NCI-H2107 treated with DMSO at 0.1 percent for 48 hours (cell line): ENCODE measurements at regions not wholly inside any gene's neighbourhood (a gene's known extent, or its start where the extent isn't known, plus 50 kb on each side); places are given as distances from the start of the nearest gene placed in this dataset.
"Not testable (repeated sequence)": the region's sequence is repeated elsewhere in the genome, so short reads cannot be mapped to it uniquely, and the experiment has no call there.

Experiments used
- DNase-seq: peaks from one replicate; lab custom pipeline; 2025; ENCODE audit not compliant: unreplicated experiment; lab: John Stamatoyannopoulos, UW

DNA sequence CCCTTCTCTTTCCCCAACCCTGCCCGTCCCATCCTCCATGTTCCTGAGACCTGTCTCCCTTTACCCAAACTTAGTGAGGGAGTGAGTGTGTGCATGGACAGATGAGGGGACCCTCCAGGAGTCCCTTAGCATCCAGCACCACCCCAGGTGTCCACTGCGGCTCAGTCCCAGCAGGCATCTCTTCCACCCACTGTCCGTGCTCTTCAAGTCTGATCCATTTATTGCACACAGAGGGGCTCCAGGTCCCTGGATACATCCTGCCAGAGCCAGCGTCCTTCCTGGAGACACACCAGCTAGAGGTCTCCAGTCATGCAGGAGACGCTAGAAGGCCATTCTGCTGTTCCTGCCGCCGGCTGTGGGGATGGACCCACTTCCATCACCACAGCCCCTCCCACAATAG is 239.2 kb downstream of the ADGRD1 start:
- DNase-seq: no peak

DNA sequence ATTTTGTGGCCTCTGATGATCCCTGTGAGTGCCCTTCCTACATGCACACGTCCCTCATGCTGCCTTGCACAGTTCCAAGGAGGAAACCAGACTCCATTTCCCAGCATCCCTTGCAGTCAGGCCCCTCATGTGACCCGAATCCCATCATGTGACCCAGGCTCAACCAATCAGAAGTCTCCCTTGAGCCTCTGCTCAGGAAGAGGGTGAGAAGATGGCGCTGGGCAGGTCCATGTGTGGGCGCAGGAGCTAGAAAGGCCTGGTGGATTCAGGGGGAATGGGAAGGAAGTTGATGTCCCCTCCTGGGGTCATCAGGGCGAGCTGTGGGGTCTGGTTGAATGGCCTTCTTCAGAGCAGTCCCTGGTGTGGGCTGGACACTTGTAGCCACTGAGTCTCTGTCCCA is 240.5 kb downstream of the ADGRD1 start:
- no peak for DNase-seq

DNA sequence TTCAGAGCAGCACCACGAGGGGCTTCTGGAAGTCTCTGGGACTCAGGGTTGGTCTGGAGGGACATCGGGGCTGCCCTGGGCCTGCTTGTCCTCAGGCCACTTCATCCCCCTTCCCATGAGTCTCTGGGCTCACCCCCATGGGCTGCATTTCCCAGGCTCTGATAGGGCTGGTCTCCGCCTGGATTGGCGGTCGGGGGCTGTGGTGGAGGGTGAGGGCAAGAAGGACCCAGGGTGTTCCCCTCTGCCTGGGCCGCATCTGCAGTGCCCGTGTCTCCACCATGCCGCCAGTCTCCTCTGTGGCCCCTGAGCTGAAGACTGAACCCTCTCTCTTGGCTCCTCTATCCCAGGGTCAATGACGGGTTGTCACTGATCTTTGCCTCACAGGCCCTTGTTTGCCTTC is 242.1 kb downstream of the ADGRD1 start:
- DNase-seq: no peak

DNA sequence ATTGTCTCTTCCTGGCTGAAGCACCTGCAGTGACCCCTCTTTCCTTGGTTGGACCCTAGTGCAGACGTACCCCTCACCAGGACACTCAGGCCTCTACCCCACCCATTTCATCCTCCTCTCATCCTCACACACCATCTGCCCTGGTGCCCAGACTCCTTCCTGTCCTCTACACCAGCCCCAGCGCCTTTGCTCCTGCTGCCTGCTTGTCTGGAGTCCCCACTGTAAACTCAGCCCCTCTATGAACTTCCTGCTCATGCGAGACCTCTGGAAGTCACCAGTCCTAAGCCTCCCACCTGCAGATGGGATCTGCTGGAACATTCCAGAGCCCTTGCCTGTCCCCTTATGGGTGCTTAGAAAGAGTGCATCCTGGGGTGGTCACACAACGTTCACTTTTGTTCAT is 242.5 kb downstream of the ADGRD1 start:
- DNase-seq: no peak

DNA sequence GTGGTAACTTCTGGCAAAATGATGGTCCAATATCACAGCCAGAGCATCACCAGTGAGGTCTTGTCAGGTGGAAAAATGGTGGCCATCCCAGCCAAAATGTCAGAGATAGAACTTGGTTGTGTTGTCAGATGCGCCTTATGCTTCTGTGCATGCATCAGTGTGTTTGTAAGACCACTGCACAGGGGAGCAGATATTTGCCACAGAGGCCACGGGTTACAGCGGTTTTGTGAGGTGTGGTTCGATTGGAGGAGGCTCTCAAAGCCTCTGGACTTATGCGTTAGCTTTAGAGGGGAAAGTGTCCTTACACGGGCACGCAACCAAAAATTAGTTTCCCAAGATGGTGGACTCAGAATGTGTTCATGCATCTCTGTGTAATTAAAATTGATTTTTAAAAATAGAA is 243.8 kb downstream of the ADGRD1 start:
- DNase-seq: no peak

DNA sequence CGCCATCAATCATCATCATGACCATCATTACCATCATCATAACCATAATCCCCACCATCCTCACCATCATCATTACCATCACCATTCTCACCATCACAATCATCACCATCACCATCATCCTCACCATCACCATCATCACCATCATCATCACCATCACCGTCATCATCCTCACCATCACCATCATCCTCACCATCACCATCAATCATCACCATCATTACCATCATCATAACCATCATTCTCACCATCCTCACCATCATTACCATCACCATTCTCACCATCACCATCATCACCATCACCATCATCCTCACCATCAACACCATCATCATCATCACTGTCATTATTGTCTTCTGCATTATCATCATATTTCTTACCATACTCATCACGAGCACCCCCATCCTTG is 245.5 kb downstream of the ADGRD1 start:
- no peak for DNase-seq

DNA sequence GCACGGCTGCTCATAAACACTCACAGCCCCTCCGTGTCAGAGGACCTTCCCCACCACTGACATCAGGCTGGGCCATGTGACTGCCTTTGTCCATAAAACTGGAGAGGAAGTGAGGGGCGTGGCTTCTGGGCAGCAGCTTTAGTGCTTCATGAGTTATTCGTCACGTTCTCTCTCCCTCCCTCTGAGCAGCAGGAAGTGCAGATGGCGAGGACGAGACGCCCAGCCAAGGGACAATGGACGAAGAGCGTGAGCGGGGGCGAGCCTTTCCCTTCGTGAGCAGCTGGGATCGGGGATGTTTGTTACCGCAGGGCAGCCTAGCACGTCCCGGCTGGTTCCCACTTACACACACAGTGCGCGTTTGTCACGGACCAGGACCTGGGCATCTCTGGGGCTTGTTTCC is 248.2 kb downstream of the ADGRD1 start:
- DNase-seq: not testable (repeated sequence)

DNA sequence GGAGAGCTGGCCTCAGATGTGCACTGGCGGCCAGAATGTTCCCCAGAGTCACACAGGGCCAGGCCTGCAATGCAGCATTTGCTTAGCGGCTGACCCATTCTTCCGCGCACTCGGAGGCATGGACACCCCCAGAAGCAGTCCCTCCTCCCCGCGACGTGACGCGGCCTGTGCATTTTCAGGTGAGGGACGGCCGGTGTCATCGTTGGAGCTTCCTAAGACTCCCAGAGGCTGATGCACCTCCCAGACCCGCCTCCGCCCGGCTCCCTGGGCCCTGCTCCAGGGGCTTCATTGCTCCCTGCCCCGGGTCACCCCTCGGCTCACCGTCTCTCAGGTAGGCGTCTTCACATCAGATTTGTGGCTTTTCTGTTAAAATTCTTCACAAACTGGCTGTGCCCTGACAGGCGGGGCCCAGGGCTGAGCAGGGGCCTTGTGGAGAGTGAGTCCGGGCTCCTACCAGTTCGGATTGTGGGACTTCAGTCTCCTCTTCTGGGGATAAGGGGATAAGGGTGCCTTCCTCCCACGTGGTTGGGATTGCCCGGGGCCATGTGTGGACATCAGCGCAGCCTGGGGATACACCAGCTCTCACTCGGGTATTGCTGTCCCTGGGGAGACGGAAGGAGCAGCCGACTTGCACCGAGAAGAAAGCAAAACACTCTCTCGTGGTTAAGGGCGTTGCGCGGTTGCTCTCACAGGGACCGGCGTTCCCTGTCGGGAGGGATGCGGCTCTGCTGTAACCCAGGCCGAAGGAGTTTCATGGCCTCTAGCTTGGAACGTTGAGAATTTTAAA is 249.1 kb downstream of the ADGRD1 start:
- no peak for DNase-seq

DNA sequence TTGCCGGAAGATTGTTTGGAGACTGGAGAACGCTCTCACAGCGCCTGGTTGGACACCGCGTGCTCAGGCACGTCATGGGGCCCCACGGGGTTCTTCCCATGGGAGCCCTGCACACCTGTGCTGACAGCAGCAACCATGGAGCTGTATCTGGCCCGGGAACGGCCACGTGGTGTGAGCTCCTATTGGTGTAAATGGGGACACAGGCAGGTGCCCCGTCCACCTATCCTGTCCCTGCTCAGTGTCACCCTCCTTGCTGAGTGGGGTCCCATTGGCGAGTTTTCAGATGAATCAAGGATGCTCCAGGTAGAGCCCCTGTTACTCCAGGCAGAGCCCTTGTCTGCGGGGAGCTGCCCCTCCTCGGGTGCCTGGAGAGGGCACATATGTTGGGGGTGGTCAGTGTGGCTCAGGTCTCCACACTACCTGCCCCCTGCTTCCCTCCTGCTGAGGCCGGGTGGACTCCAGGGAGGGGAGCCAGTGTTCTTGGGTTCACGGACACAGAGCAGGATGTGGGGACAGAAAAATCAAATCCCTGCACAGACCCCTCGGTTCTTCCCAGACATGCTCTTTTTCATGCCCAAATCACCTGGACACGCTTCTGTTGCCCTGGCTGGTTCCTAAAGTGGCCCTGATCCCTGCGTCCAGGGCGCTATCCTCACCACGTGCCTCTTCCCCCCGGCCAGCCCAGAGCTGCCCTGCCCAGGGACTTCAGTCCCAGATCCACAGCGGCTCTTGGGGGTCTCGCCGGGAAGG is 250.1 kb downstream of the ADGRD1 start:
- DNase-seq: no peak

DNA sequence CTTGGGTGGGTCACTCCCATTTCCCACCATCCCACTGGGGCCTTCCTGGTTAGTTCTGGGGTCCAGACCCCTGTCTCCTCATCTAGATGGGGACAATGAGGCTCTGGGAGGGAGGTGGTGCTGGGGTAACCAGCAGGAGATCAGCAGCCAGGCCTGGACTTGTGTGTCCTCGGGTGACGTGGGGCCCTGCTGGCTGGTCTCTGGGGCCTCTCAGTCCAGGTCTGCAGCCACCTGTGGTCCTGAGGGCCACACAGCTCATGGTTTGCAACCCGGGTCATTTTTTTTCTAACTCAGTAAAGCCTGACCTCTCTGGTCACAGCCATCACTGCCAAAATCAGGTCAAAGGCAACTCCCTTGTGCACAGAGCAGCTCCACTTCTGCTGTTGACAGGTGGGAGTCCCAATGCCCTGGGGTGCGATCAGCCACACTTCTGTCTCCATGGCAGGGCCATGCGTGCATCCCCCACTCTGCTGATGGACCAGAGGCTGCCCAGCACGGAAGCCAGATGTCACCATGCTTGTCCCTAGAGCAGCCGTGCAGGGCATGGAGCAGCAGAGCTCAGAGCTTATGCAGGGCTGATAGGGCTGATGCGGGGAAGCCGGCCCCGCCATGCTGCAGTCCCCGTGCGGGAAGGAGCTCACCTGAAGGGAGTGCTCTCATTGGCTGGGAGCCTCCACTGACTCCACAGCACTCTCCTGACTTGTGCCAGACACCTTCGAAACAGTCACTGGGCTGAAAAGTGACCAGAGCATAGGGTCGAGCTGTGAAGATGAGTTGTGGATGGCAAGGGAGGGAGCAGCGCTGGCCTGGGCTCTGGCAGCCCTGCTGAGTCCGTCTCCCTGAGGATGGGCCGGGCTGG is 250.9 kb downstream of the ADGRD1 start:
- DNase-seq: no peak

DNA sequence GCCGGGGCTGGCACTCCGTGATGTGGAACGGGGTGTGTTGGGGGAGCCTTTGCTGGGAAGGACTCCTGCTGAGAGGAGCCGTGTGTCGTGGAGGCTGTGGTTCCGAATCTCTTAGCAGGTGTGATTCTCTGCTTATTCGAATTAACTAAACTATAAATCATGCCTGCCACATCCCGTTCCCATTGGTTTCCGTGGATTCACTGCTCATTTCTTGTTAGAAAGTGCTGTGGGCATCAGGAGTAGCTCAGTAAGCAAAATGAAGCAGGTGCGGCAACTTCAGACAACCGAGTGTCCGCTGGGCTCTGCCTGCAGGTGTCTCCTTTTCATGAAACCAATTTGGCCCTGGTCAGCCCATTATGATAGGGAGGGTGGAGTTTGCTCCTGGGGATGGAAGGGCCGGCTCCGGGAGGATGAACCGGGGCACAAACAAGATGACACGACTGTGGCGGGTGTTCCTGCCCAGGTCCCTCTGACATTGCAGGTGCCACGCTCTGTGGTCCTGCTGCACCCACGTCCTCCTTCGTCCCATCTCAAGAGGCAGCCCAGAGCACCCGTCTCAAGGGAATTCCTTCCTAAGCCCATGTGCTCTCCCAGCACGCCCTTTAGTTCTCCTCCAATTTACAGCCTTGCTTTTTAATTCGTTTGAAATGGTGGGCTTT is 251.7 kb downstream of the ADGRD1 start:
- DNase-seq: not testable (repeated sequence)

DNA sequence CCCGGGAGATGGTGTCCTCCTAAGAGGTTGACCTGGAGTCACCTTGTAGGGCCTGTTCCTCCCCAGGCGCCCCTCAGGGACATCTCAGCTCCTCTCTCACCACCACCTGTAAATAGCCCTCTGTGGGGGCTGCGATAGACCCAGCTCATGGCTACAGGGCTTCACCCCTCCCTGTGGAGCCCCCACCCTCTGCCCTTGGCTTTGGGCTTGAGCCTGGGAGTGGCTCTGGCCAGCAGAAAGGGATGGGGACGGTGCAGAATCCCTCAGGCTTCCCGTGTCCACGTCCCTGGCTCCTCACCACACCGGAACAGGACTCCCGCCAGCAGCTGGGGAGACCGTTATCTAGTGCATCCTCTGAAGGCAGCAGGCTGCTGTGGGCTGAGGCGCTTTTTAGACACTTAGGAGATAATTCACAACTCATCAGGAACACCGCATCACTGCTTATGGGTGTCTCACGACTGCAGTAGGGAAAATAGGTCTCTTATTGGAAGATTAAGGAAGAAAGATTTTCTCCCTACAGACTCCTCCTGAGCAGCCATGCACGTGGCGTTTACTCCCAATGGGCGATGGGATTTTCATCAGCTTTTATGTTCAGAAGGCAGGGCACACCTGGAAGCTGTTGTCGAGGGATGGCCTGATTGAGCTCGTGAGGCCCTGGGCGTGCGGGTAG is 253.1 kb downstream of the ADGRD1 start:
- not testable (repeated sequence) for DNase-seq

DNA sequence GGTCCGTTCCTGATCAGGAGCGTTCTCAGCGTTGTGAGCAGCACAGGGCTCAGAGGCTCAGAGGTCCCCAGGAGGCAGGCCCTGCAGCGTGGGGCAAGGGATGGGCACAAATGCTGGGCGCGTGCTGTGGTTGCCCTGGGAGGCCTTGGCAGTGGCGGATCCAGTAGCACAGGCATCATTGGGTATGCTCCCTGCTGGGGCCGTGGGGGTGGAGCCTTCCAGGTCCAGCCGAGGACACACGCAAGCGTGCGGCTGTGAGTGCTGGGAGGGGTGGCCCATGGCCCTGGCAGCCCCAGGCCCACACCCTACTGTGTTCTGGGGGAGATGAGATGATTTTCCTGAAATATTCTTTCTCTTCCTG is 253.6 kb downstream of the ADGRD1 start:
- DNase-seq: not testable (repeated sequence)

DNA sequence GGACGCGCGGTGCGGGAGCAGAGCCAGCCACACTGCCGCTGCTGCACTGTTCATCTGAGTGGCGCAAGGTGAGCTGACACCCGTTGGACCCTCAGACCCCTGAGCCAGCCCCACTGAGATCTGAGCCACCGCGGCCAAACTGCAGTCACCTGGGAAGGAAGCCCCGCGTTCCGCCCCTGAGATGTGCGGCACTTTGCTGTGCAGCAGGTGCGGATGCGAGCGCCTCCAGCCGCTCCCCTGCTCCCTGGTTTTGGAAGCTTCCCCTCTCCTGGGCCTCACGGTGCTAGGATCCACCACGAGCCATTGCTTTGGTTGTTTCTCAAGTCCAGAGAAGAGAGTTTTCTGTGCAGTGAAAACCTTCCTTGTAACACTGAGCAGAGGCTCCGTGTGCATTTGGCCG is 254.1 kb downstream of the ADGRD1 start:
- DNase-seq: not testable (repeated sequence)

DNA sequence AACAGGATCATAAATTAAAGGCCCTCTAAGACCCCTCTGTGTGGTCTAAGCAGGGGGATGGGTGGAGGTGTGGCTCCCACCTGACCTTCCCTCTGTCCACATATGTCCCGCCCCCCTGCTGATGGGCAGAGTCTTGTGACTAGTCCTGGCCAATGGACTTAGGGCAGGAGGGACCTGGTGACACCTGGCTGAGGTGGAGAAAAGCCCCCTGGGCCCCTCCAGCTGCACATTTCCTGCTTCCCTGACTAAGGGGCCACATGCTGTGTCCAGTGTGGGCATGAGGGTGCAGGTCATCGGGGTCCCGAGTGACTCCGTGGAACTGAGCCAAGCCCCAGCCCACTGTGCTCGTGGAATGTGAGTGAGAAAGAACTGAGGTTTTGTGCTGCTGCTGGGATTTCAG is 254.7 kb downstream of the ADGRD1 start:
- no peak for DNase-seq

DNA sequence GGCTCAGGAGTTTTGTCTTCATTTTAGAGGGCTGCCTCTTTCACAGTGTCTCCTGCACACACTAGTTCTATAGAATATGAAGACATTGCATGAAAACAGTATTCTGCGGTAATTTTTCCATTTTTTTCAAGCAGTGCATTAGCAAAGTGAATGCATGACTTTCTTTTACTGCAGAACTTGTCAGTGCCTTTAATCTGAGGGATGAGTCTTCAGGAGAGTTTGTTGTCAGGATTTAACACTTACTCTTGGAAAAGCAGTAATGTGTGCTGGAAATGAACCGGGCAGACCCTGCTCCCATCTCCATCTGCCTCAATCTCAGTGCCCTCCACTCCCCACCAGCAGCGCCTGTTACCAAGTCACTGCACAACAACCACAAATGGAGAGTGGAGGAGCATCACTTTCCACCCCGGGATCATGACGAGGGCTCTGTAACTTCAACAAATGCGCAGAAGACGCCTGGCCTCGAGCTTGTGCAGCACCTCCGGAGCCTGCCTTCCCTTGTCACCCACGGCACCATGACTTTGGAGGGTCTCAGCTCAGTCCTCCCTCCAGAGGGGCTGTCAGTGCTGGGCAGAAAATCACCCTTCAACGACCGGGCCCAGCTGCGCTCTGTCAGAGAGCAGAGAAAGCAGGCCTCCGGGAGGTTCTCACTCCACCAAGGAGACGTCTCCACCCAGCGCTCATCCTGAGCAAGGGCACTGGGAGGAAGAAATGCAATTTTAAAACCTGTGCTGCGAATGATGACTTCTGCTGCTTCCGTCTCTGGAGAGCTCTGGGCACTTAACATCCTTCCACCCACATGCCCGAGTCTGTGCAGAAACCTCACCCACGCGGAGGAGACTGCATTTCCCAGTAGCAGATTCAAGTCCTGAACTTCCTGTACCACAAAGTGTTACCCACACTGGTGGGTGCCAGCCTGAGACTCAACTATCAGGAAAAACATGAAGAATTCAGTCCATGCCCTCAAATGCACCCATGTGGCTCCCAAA is 255.7 kb downstream of the ADGRD1 start:
- DNase-seq: no peak

DNA sequence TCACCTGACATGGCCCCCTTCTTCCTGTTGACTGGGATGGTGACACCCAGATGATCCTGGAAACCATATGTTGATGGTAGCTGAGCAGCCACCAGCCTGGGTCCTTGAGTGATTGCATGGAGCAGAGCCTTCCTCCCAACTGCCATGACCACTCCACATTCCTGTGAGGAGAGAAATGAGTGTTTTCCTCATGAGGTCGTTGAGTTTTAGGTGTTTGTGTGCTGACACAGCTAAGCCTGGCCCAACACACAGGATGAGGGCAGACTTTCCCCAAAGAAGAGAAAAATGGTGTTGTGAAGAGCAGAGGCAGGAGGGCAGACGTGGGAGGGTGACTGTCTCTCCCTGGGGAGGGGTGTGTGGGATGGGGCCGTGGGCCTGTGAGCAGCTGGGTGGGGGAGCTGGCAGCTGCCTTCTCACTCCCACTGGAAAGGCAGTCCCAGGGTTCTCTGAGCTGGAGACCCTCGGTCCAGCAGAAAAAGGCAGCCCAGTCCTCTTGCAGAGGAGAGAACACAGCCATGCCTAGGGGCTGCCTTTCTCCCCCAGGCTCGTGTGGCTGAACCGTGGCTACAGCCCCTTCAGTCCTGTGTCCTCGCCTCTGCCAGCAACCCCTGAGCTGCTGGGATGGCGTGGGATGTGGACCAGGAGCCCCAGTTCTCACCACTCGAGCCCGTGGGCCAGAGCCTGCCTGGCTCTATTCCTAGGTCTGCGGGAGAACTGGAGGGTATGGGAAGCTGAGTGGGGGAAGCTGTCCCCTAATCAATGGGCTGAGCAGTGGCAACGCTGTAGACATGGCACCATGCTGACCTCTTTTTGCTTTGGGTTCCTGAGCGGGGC is 257.0 kb downstream of the ADGRD1 start:
- no peak for DNase-seq

DNA sequence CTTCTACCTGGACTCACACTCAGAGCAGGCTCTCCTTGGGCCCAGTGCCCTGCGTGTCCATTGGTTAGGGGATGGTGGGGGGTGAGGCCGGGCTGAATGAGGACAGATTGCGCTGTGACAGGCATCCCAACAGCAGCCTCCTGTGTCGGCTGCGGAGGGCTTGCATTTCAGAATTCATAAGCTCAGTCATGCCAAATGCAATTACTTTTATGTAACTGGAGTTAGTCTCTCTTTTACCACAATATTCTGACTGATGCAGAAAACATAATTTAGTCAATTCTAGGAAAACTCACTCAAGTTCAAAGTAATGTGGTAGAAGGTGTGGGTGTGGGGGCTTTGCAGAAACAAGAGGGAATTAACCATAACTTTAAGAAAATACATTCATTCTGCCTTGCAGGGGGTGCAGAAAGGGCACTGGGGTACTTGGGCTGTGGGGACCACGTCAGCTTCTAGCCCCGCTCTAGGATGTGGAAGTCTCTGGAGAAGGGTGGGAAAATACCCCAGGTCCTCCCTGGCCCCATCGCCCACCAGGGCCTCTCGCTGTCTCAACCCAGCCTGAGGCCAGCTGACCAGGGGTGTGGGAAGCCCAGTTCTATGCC is 257.7 kb downstream of the ADGRD1 start:
- DNase-seq: no peak
